WERI-Rb-1 (cell line): ENCODE measurements at regions not wholly inside any gene's neighbourhood (a gene's known extent, or its start where the extent isn't known, plus 50 kb on each side); places are given as distances from the start of the nearest gene placed in this dataset.

Source experiments
- DNase-seq: peaks from one replicate; pipeline ENCODE4 v3.0.0-alpha.2; 2020
- H3K27ac ChIP-seq: fragments of 250-450 bp; sonication (Bioruptor Pico); 2 replicates; pipeline ENCODE4 v1.5.1; 2020; ENCODE audit warnings: mild to moderate bottlenecking, moderate library complexity
- H3K27me3 ChIP-seq: fragments of 250-450 bp; sonication (Bioruptor Pico); 2 replicates; pipeline ENCODE4 v1.5.1; 2021; ENCODE audit warnings: mild to moderate bottlenecking, low read depth, moderate library complexity; ENCODE audit not compliant: insufficient read depth, severe bottlenecking
- H3K36me3 ChIP-seq: fragments of 250-450 bp; sonication (Bioruptor Pico); 2 replicates; pipeline ENCODE4 v1.5.1; 2020; ENCODE audit warnings: mild to moderate bottlenecking, moderate library complexity
- H3K4me3 ChIP-seq: 2 replicates; pipeline ENCODE4 v1.5.1; 2011; ENCODE audit warnings: low read depth, mild to moderate bottlenecking, control low read depth, low read length
- H3K9me3 ChIP-seq: fragments of 250-450 bp; sonication (Bioruptor Pico); 2 replicates; pipeline ENCODE4 v1.5.1; 2021; ENCODE audit warnings: mild to moderate bottlenecking, moderate library complexity; ENCODE audit not compliant: severe bottlenecking
- CTCF ChIP-seq: IDR thresholded peaks from 2 replicates; pipeline ENCODE4 v1.5.1; 2011; ENCODE audit warnings: low read depth, mild to moderate bottlenecking, control low read depth, inconsistent platforms, low read length

- H3K27me3 ChIP-seq, result no peaks in the 10 kb centered on the region
- H3K27ac ChIP-seq, result no peak overlapping the region
- H3K9me3 ChIP-seq, result no peaks in the 10 kb centered on the region
- no peak for DNase-seq
- no peak for TF ChIP-seq CTCF
- H3K4me3 ChIP-seq, result no peak overlapping the region
- no peaks in the 10 kb centered on the region for H3K36me3 ChIP-seq
Measured at GRCh38 chr2:228869636-228870264, 401.3 kb downstream of the PID1 start.

DNA sequence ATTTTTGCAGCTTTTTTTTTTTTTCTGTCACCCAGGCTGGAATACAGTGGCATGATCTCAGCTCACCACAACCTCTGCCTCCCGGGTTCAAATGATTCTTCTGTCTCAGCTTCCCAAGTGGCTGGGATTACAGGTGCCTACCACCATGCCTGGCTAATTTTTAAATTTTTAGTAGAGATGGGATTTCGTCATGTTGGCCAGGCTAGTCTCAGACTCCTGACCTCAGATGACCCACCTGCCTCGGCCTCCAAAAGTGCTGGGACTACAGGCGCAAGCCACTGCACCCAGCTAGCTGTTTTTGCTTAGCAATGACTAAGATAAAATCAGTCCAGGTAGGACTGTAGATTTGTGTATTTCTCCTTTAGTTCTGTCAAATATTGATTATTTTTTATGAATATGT, 403.7 kb downstream of the PID1 start:
- H3K9me3 ChIP-seq, result no peaks in the 10 kb centered on the region
- peaks cover 13% of the 10 kb centered on the region for H3K27me3 ChIP-seq
- TF ChIP-seq CTCF, result no peak
- H3K36me3 ChIP-seq, result no peaks in the 10 kb centered on the region
- H3K4me3 ChIP-seq, result no peak overlapping the region
- no peak overlapping the region for H3K27ac ChIP-seq
- no peak for DNase-seq

DNA sequence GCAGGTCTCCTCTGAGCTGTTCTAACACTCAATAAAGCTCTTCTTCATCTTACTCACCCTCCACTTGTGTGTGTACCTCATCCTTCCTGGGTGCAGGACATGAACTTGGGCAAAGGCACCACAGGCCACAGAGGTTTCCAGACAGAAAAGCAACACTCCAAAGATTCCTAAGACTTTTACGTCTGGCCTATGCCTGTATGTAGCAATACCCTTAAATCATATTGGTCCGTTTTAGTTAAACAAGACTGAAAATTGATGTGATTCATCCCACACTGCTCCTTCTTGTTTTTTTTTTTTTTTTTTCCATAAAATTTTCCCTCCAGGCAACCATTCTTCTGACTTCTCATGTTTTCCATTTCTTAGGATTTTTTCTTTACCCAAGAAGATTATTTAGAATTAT, 404.3 kb downstream of the PID1 start:
- no peaks in the 10 kb centered on the region for H3K9me3 ChIP-seq
- no peak overlapping the region for H3K4me3 ChIP-seq
- DNase-seq, result no peak
- no peaks in the 10 kb centered on the region for H3K36me3 ChIP-seq
- TF ChIP-seq CTCF, result no peak
- no peak overlapping the region for H3K27ac ChIP-seq
- peaks cover 16% of the 10 kb centered on the region for H3K27me3 ChIP-seq

DNA sequence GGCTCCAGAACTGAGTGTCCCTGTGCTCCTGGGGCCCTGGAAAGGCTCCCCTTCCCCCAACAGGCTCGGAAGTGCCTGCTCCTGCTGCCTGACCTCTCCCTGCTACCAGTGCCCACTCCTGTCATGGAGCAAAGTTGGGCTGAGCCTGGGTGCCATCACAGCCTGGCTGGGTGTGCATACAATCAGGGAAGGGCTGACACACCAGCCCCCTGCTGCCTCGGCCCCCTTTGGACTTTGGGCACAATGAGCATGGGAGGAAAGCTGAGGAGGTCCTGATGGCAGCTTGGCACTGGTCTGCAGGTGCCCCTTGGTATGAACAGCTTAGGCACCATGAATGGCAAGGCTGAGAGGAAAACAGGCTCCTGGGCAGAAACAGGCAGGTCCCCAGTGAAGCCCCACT, 405.0 kb downstream of the PID1 start:
- Histone ChIP-seq H3K27me3 (peaks cover 21% of the 10 kb centered on the region), H3K27ac (no peak overlapping the region), H3K9me3 (no peaks in the 10 kb centered on the region), H3K4me3 (no peak overlapping the region), H3K36me3 (no peaks in the 10 kb centered on the region)
- DNase-seq, result no peak
- no peak for TF ChIP-seq CTCF

GRCh38 chr2:228864131-228864530, 407.0 kb downstream of the PID1 start:
- H3K27ac ChIP-seq, result no peak overlapping the region
- no peaks in the 10 kb centered on the region for H3K36me3 ChIP-seq
- DNase-seq, result no peak
- no peaks in the 10 kb centered on the region for H3K9me3 ChIP-seq
- H3K27me3 ChIP-seq, result peaks cover 25% of the 10 kb centered on the region
- TF ChIP-seq CTCF, result no peak
- H3K4me3 ChIP-seq, result no peak overlapping the region
